HEK293 (cell line): ENCODE measurements at regions not wholly inside any gene's neighbourhood (a gene's known extent, or its start where the extent isn't known, plus 50 kb on each side); places are given as distances from the start of the nearest gene placed in this dataset.

Source experiments
- CTCF ChIA-PET: fragments of 350-600 bp; formaldehyde crosslinking; extraction: SDS; loops from one replicate; lab custom pipeline; 2021; ENCODE audit warnings: antibody characterized with exemption; lab: Yijun Ruan, JAX
- POLR2A ChIA-PET: fragments of 300-600 bp; formaldehyde crosslinking; extraction: SDS; loops from one replicate; lab custom pipeline; 2020; ENCODE audit warnings: antibody characterized with exemption, inconsistent platforms; lab: Yijun Ruan, JAX
- H3K27ac ChIP-seq: fragments of 200-500 bp; sonication (Bioruptor generic); 2 replicates; pipeline ENCODE4 v1.5.1; 2014; ENCODE audit warnings: low read depth, low read length, control low read depth, inconsistent platforms; ENCODE audit errors: extremely low read depth
- H3K36me3 ChIP-seq, 2 experiments: fragments of 200-500 bp in 1 of 2; sonication (Bioruptor generic) in 1 of 2; 1 replicate in 1 of 2; 2 replicates in 1 of 2; pipeline ENCODE4 v1.5.1; 2014 to 2017; ENCODE audit warnings: inconsistent platforms in 2 of 2, low read length in 2 of 2; ENCODE audit not compliant: control insufficient read depth in 2 of 2, insufficient read depth in 1 of 2
- H3K4me1 ChIP-seq: fragments of 200-500 bp; sonication (Bioruptor generic); 2 replicates; pipeline ENCODE4 v1.5.1; 2014; ENCODE audit warnings: mild to moderate bottlenecking, low read length, inconsistent platforms; ENCODE audit not compliant: control insufficient read depth, insufficient read depth
- H3K4me3 ChIP-seq: 2 replicates; pipeline ENCODE4 v1.5.1; 2011; ENCODE audit warnings: low read depth, mild to moderate bottlenecking, control low read depth, low read length, moderate library complexity
- H3K9me3 ChIP-seq: fragments of 200-500 bp; sonication (Bioruptor generic); 2 replicates; pipeline ENCODE4 v1.5.1; 2014; ENCODE audit warnings: low read depth, low read length, inconsistent platforms; ENCODE audit not compliant: control insufficient read depth, insufficient read depth
- SALL2 ChIP-seq: fragments of 450-650 bp; formaldehyde crosslinking; IDR thresholded peaks from 2 replicates; pipeline ENCODE4 v1.5.0; 2017; ENCODE audit warnings: missing biosample characterization, mild to moderate bottlenecking, missing genetic modification characterization, borderline replicate concordance
- SCRT2 ChIP-seq: fragments of 450-650 bp; formaldehyde crosslinking; IDR thresholded peaks from 2 replicates; pipeline ENCODE4 v1.5.1; 2016; ENCODE audit warnings: missing biosample characterization, missing genetic modification characterization
- SP7 ChIP-seq: fragments of 450-650 bp; formaldehyde crosslinking; IDR thresholded peaks from 2 replicates; pipeline ENCODE4 v1.5.1; 2016; ENCODE audit warnings: missing biosample characterization, missing genetic modification characterization
- ZBTB1 ChIP-seq: fragments of 450-650 bp; formaldehyde crosslinking; IDR thresholded peaks from 2 replicates; pipeline ENCODE4 v1.5.1; 2016; ENCODE audit warnings: missing biosample characterization, missing genetic modification characterization
- ZFP3 ChIP-seq: fragments of 450-650 bp; formaldehyde crosslinking; IDR thresholded peaks from 2 replicates; pipeline ENCODE4 v1.5.1; 2016; ENCODE audit warnings: low read depth, missing biosample characterization, missing genetic modification characterization
- ZFP41 ChIP-seq: fragments of 450-650 bp; formaldehyde crosslinking; IDR thresholded peaks from 2 replicates; pipeline ENCODE4 v1.5.1; 2016; ENCODE audit warnings: missing biosample characterization, missing genetic modification characterization, borderline replicate concordance
- ZNF133 ChIP-seq: fragments of 450-650 bp; formaldehyde crosslinking; IDR thresholded peaks from 2 replicates; pipeline ENCODE4 v1.5.1; 2016; ENCODE audit warnings: missing biosample characterization, missing genetic modification characterization
- ZNF138 ChIP-seq: fragments of 450-650 bp; formaldehyde crosslinking; IDR thresholded peaks from 2 replicates; pipeline ENCODE4 v1.5.1; 2016; ENCODE audit warnings: missing biosample characterization, missing genetic modification characterization, borderline replicate concordance
- ZNF16 ChIP-seq: fragments of 450-650 bp; formaldehyde crosslinking; IDR thresholded peaks from 2 replicates; pipeline ENCODE4 v1.5.1; 2016; ENCODE audit warnings: low read depth, missing biosample characterization, missing genetic modification characterization
- ZNF2 ChIP-seq: fragments of 450-650 bp; formaldehyde crosslinking; IDR thresholded peaks from 2 replicates; pipeline ENCODE4 v1.5.1; 2016; ENCODE audit warnings: missing biosample characterization, missing genetic modification characterization
- ZNF221 ChIP-seq: fragments of 450-650 bp; formaldehyde crosslinking; IDR thresholded peaks from 2 replicates; pipeline ENCODE4 v1.5.1; 2017; ENCODE audit warnings: missing biosample characterization, missing genetic modification characterization, borderline replicate concordance
- ZNF23 ChIP-seq: fragments of 450-650 bp; formaldehyde crosslinking; IDR thresholded peaks from 2 replicates; pipeline ENCODE4 v1.5.1; 2016; ENCODE audit warnings: missing biosample characterization, missing genetic modification characterization, borderline replicate concordance
- ZNF274 ChIP-seq, 2 experiments: fragments of 200-500 bp in 1 of 2; fragments of 450-650 bp in 1 of 2; sonication (Bioruptor generic) in 1 of 2; formaldehyde crosslinking in 1 of 2; IDR thresholded peaks; 2 replicates each; pipeline versions ENCODE4 v1.5.1 to v1.6.1; 2014 to 2016; ENCODE audit warnings: borderline replicate concordance in 1 of 2, inconsistent platforms in 1 of 2, low read length in 1 of 2, missing biosample characterization in 1 of 2, missing genetic modification characterization in 1 of 2
- ZNF311 ChIP-seq: fragments of 450-650 bp; formaldehyde crosslinking; IDR thresholded peaks from 2 replicates; pipeline ENCODE4 v1.5.1; 2017; ENCODE audit warnings: missing biosample characterization, missing genetic modification characterization, borderline replicate concordance
- ZNF335 ChIP-seq: fragments of 450-650 bp; formaldehyde crosslinking; conservative IDR thresholded peaks from 2 replicates; pipeline ENCODE4 v1.5.1; 2016; ENCODE audit warnings: missing biosample characterization, missing genetic modification characterization
- ZNF354C ChIP-seq: fragments of 450-650 bp; formaldehyde crosslinking; IDR thresholded peaks from 2 replicates; pipeline ENCODE4 v1.5.1; 2016; ENCODE audit warnings: missing biosample characterization, missing genetic modification characterization, low read depth, borderline replicate concordance
- ZNF391 ChIP-seq: fragments of 450-650 bp; formaldehyde crosslinking; IDR thresholded peaks from 2 replicates; pipeline ENCODE4 v1.5.1; 2016; ENCODE audit warnings: low read depth, missing biosample characterization, missing genetic modification characterization, borderline replicate concordance
- ZNF544 ChIP-seq: fragments of 450-650 bp; formaldehyde crosslinking; IDR thresholded peaks from 2 replicates; pipeline ENCODE4 v1.5.0; 2017; ENCODE audit warnings: missing biosample characterization, missing genetic modification characterization
- ZNF558 ChIP-seq: fragments of 450-650 bp; formaldehyde crosslinking; IDR thresholded peaks from 2 replicates; pipeline ENCODE4 v1.5.1; 2016; ENCODE audit warnings: missing biosample characterization, missing genetic modification characterization
- ZNF561 ChIP-seq: fragments of 450-650 bp; IDR thresholded peaks from 2 replicates; pipeline ENCODE4 v1.5.1; 2018; ENCODE audit warnings: missing biosample characterization, missing genetic modification characterization, borderline replicate concordance
- ZNF623 ChIP-seq: fragments of 450-650 bp; formaldehyde crosslinking; IDR thresholded peaks from 2 replicates; pipeline ENCODE4 v1.5.1; 2016; ENCODE audit warnings: missing biosample characterization, missing genetic modification characterization
- ZNF629 ChIP-seq: fragments of 450-650 bp; formaldehyde crosslinking; IDR thresholded peaks from 2 replicates; pipeline ENCODE4 v1.5.1; 2017; ENCODE audit warnings: missing biosample characterization, missing genetic modification characterization
- ZNF701 ChIP-seq: fragments of 450-650 bp; formaldehyde crosslinking; IDR thresholded peaks from 2 replicates; pipeline ENCODE4 v1.5.1; 2016; ENCODE audit warnings: missing biosample characterization, missing genetic modification characterization
- ZNF776 ChIP-seq: fragments of 450-650 bp; formaldehyde crosslinking; IDR thresholded peaks from 2 replicates; pipeline ENCODE4 v1.5.0; 2017; ENCODE audit warnings: missing biosample characterization, missing genetic modification characterization, borderline replicate concordance
- ZNF792 ChIP-seq: fragments of 450-650 bp; formaldehyde crosslinking; IDR thresholded peaks from 2 replicates; pipeline ENCODE4 v1.5.1; 2016; ENCODE audit warnings: missing biosample characterization, missing genetic modification characterization
- TF ChIP-seq, protein P1 (sequence below): fragments of 450-650 bp; formaldehyde crosslinking; IDR thresholded peaks from 2 replicates; pipeline ENCODE4 v1.5.1; 2016; ENCODE audit warnings: missing biosample characterization, missing genetic modification characterization
- TF ChIP-seq, protein P2 (sequence below): fragments of 450-650 bp; formaldehyde crosslinking; IDR thresholded peaks from 2 replicates; pipeline ENCODE4 v1.5.1; 2016; ENCODE audit warnings: missing biosample characterization, missing genetic modification characterization
- TF ChIP-seq, protein P3 (sequence below): fragments of 450-650 bp; formaldehyde crosslinking; IDR thresholded peaks from 2 replicates; pipeline ENCODE4; 2016; ENCODE audit warnings: missing biosample characterization, missing genetic modification characterization
- TF ChIP-seq, protein P4 (sequence below): fragments of 450-650 bp; formaldehyde crosslinking; IDR thresholded peaks from 2 replicates; pipeline ENCODE4 v1.5.1; 2017; ENCODE audit warnings: missing biosample characterization, missing genetic modification characterization

DNA sequence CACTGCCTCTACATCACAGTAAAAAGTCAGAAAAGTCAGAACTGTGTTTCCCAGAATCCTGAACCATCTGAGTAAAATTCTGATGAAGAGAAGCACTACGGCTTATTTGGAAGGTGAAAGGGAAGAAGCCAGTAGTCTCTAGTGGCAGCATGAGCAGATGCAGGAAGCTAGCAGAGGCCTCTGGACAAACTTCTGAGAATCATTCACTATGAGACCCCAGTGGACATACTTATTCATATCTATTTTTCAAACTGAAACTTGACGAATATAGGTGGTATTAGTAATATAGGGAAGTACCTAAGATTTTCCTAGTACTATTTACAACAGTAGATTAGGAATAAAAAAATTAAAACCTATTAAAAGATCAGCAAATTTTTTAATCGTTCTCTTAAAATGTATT is 272.8 kb upstream of the TTC14 start:
- POLR2A ChIA-PET = no interaction called here
- no peaks in the 10 kb centered on the region for H3K9me3 ChIP-seq
- no peak for TF ChIP-seq ZNF544 (tag by site-specific recombination)
- TF ChIP-seq ZNF776 (tag by site-specific recombination) = no peak
- no peak for TF ChIP-seq SALL2 (tag by site-specific recombination)
- TF ChIP-seq ZNF792 = no peak
- TF ChIP-seq ZNF311 (tag by site-specific recombination) = no peak
- no peak for TF ChIP-seq ZFP41 (tag by site-specific recombination)
- TF ChIP-seq, protein P1, sequence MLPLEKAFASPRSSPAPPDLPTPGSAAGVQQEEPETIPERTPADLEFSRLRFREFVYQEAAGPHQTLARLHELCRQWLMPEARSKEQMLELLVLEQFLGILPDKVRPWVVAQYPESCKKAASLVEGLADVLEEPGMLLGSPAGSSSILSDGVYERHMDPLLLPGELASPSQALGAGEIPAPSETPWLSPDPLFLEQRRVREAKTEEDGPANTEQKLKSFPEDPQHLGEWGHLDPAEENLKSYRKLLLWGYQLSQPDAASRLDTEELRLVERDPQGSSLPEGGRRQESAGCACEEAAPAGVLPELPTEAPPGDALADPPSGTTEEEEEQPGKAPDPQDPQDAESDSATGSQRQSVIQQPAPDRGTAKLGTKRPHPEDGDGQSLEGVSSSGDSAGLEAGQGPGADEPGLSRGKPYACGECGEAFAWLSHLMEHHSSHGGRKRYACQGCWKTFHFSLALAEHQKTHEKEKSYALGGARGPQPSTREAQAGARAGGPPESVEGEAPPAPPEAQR (tag by site-specific recombination) = no peak
- no peak for TF ChIP-seq SCRT2 (tag by site-specific recombination)
- no peak for TF ChIP-seq ZNF23 (tag by site-specific recombination)
- TF ChIP-seq ZFP3 = no peak
- no peak for TF ChIP-seq SP7 (tag by site-specific recombination)
- TF ChIP-seq, protein P2, sequence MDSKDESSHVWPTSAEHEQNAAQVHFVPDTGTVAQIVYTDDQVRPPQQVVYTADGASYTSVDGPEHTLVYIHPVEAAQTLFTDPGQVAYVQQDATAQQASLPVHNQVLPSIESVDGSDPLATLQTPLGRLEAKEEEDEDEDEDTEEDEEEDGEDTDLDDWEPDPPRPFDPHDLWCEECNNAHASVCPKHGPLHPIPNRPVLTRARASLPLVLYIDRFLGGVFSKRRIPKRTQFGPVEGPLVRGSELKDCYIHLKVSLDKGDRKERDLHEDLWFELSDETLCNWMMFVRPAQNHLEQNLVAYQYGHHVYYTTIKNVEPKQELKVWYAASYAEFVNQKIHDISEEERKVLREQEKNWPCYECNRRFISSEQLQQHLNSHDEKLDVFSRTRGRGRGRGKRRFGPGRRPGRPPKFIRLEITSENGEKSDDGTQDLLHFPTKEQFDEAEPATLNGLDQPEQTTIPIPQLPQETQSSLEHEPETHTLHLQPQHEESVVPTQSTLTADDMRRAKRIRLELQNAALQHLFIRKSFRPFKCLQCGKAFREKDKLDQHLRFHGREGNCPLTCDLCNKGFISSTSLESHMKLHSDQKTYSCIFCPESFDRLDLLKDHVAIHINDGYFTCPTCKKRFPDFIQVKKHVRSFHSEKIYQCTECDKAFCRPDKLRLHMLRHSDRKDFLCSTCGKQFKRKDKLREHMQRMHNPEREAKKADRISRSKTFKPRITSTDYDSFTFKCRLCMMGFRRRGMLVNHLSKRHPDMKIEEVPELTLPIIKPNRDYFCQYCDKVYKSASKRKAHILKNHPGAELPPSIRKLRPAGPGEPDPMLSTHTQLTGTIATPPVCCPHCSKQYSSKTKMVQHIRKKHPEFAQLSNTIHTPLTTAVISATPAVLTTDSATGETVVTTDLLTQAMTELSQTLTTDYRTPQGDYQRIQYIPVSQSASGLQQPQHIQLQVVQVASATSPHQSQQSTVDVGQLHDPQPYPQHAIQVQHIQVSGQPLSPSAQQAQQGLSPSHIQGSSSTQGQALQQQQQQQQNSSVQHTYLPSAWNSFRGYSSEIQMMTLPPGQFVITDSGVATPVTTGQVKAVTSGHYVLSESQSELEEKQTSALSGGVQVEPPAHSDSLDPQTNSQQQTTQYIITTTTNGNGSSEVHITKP (tag by site-specific recombination) = no peak
- TF ChIP-seq ZNF391 (tag by site-specific recombination) = no peak
- no peak for TF ChIP-seq ZNF221 (tag by site-specific recombination)
- no peak for TF ChIP-seq ZNF2 (tag by site-specific recombination)
- TF ChIP-seq, protein P3, sequence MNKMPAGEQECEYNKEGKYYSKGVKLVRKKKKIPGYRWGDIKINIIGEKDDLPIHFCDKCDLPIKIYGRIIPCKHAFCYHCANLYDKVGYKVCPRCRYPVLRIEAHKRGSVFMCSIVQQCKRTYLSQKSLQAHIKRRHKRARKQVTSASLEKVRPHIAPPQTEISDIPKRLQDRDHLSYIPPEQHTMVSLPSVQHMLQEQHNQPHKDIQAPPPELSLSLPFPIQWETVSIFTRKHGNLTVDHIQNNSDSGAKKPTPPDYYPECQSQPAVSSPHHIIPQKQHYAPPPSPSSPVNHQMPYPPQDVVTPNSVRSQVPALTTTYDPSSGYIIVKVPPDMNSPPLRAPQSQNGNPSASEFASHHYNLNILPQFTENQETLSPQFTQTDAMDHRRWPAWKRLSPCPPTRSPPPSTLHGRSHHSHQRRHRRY = no peak
- no peak for TF ChIP-seq ZNF274 (IDR thresholded peaks at IDR 0.05; ENCODE audit: low read length)
- no peak for TF ChIP-seq ZNF274 (tag by site-specific recombination; IDR thresholded peaks at IDR 0.05; ENCODE audit: borderline replicate concordance)
- TF ChIP-seq ZBTB1 = no peak
- CTCF ChIA-PET = no interaction called here
- no peaks in the 10 kb centered on the region for H3K4me1 ChIP-seq
- no peak overlapping the region for H3K4me3 ChIP-seq
- H3K36me3 ChIP-seq = no peaks in the 10 kb centered on the region
- no peak overlapping the region for H3K27ac ChIP-seq

DNA sequence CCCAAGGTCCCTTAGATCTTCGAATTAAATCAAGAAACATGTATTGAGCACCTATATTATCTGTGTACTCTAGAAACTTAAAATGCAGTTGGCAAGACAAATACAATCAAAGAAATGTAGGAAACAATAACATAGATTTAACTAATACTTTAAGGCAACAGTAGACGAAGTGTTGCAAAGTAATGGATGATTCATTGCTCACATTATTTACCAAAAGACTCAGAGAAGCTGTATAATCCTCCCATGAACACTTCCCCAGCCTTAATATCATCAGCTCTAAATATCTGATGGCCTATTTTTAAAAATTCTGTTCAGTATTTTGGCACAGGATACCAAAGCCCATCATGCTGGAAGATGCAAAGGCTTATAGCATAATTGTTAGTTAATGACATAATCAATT is 272.1 kb upstream of the TTC14 start:
- Histone ChIP-seq H3K9me3 (no peaks in the 10 kb centered on the region), H3K4me1 (no peaks in the 10 kb centered on the region), H3K36me3 (no peaks in the 10 kb centered on the region), H3K4me3 (no peak overlapping the region), H3K27ac (no peak overlapping the region)
- POLR2A ChIA-PET = no interaction called here
- CTCF ChIA-PET = no interaction called here
- no peak for TF ChIP-seq ZNF133 (tag by site-specific recombination)
- TF ChIP-seq ZNF623 (tag by site-specific recombination) = no peak
- TF ChIP-seq ZNF561 (tag by site-specific recombination) = no peak
- TF ChIP-seq ZNF792 = no peak
- TF ChIP-seq ZNF558 (tag by site-specific recombination) = no peak
- no peak for TF ChIP-seq ZNF335 (tag by site-specific recombination)
- TF ChIP-seq ZNF16 (tag by site-specific recombination) = no peak
- TF ChIP-seq ZFP41 (tag by site-specific recombination) = no peak
- TF ChIP-seq, protein P4, sequence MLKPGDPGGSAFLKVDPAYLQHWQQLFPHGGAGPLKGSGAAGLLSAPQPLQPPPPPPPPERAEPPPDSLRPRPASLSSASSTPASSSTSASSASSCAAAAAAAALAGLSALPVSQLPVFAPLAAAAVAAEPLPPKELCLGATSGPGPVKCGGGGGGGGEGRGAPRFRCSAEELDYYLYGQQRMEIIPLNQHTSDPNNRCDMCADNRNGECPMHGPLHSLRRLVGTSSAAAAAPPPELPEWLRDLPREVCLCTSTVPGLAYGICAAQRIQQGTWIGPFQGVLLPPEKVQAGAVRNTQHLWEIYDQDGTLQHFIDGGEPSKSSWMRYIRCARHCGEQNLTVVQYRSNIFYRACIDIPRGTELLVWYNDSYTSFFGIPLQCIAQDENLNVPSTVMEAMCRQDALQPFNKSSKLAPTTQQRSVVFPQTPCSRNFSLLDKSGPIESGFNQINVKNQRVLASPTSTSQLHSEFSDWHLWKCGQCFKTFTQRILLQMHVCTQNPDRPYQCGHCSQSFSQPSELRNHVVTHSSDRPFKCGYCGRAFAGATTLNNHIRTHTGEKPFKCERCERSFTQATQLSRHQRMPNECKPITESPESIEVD (tag by site-specific recombination) = no peak
- TF ChIP-seq ZNF629 = no peak
- TF ChIP-seq ZNF138 (tag by site-specific recombination) = no peak
- no peak for TF ChIP-seq ZNF354C (tag by site-specific recombination)
- no peak for TF ChIP-seq ZNF701 (tag by site-specific recombination)
